GM19438 (cell line): ENCODE measurements at regions not wholly inside any gene's neighbourhood (a gene's known extent, or its start where the extent isn't known, plus 50 kb on each side); places are given as distances from the start of the nearest gene placed in this dataset.

ENCODE experiments used
- ATAC-seq: cut with Tn5 transposase; IDR thresholded peaks from one replicate; pipeline ENCODE4 v1.9.1; 2021; ENCODE audit warnings: low read depth; ENCODE audit not compliant: unreplicated experiment

- ATAC-seq: no peak
Measured at GRCh38 chr5:73344835-73345234, 103.7 kb downstream of the FOXD1 start.

- no peak for ATAC-seq
Measured at GRCh38 chr5:73339711-73340110, 108.9 kb downstream of the FOXD1 start.

- no peak for ATAC-seq
Measured at GRCh38 chr5:73339051-73339575, 109.5 kb downstream of the FOXD1 start.

- ATAC-seq: no peak
Measured at GRCh38 chr5:73338256-73339050, 110.1 kb downstream of the FOXD1 start.

GRCh38 chr5:73337586-73338255, 110.9 kb downstream of the FOXD1 start:
- ATAC-seq: no peak

GRCh38 chr5:73336366-73336765, 112.2 kb downstream of the FOXD1 start:
- no peak for ATAC-seq

- ATAC-seq: no peak
Measured at GRCh38 chr5:73333944-73334703, 114.5 kb downstream of the FOXD1 start.

GRCh38 chr5:73330613-73331012, 118.0 kb downstream of the FOXD1 start:
- no peak for ATAC-seq

GRCh38 chr5:73328640-73329039, 119.9 kb downstream of the FOXD1 start:
- ATAC-seq: no peak

GRCh38 chr5:73327908-73328455, 120.6 kb downstream of the FOXD1 start:
- no peak for ATAC-seq

GRCh38 chr5:73325546-73325945, 123.0 kb downstream of the FOXD1 start:
- ATAC-seq: no peak

GRCh38 chr5:73323466-73323865, 125.1 kb downstream of the FOXD1 start:
- no peak for ATAC-seq

GRCh38 chr5:73322437-73323076, 126.0 kb downstream of the FOXD1 start:
- no peak for ATAC-seq

GRCh38 chr5:73321757-73322436, 126.7 kb downstream of the FOXD1 start:
- ATAC-seq: no peak

- no peak for ATAC-seq
Measured at GRCh38 chr5:73319036-73319435, 129.5 kb downstream of the FOXD1 start.

- ATAC-seq: no peak
Measured at GRCh38 chr5:73318308-73318719, 130.3 kb downstream of the FOXD1 start.

- ATAC-seq: no peak
Measured at GRCh38 chr5:73317523-73317922, 131.1 kb downstream of the FOXD1 start.

GRCh38 chr5:73314395-73315257, 134.0 kb downstream of the FOXD1 start:
- ATAC-seq: no peak
